ENCODE measurements at regions not wholly inside any gene's neighbourhood (a gene's known extent, or its start where the extent isn't known, plus 50 kb on each side); places are given as distances from the start of the nearest gene placed in this dataset.

GRCh38 chr11:87451395-87451794, 413.7 kb downstream of the TMEM135 start:
- DNase-seq (no peak), ATAC-seq (no peak)
- Histone ChIP-seq H3K36me3 (no peaks in the 10 kb centered on the region), H3K4me3 (no peak overlapping the region), H3K4me1 (no peaks in the 10 kb centered on the region), H3K27ac (no peak overlapping the region), H3K27me3 (no peaks in the 10 kb centered on the region), H3K9me3 (no peaks in the 10 kb centered on the region)
- TF ChIP-seq, protein P1, sequence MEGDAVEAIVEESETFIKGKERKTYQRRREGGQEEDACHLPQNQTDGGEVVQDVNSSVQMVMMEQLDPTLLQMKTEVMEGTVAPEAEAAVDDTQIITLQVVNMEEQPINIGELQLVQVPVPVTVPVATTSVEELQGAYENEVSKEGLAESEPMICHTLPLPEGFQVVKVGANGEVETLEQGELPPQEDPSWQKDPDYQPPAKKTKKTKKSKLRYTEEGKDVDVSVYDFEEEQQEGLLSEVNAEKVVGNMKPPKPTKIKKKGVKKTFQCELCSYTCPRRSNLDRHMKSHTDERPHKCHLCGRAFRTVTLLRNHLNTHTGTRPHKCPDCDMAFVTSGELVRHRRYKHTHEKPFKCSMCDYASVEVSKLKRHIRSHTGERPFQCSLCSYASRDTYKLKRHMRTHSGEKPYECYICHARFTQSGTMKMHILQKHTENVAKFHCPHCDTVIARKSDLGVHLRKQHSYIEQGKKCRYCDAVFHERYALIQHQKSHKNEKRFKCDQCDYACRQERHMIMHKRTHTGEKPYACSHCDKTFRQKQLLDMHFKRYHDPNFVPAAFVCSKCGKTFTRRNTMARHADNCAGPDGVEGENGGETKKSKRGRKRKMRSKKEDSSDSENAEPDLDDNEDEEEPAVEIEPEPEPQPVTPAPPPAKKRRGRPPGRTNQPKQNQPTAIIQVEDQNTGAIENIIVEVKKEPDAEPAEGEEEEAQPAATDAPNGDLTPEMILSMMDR (IDR thresholded peaks at IDR 0.05), result no peak
- intact Hi-C loops (cut with DNase I), result no loop called here

DNA sequence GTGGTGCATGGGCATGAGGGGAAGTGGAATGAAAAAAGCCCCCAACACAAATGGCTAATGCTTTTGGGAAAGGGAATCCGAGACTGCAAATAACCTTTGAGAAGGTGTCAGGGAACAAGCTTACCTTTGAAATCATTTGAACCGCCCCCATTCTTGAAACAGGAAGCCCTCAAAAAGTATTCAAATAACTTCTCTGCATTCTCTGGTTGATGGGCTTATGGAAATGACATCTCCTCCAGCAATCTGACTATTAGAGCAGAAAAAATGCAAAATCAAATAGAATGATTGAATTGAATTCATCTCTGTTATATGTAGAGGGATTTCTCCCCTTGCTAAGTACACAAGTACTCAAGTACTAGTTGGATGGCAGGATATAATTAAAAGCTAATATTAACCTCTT, 409.9 kb downstream of the TMEM135 start:
- no peak for ATAC-seq
- no peak for DNase-seq
- Histone ChIP-seq H3K27ac (no peak overlapping the region), H3K4me3 (no peak overlapping the region), H3K4me1 (no peaks in the 10 kb centered on the region), H3K9me3 (no peaks in the 10 kb centered on the region), H3K27me3 (no peaks in the 10 kb centered on the region), H3K36me3 (no peaks in the 10 kb centered on the region)
- TF ChIP-seq, protein P1 (IDR thresholded peaks at IDR 0.05), result no peak
- intact Hi-C loops (cut with DNase I), result no loop called here

DNA sequence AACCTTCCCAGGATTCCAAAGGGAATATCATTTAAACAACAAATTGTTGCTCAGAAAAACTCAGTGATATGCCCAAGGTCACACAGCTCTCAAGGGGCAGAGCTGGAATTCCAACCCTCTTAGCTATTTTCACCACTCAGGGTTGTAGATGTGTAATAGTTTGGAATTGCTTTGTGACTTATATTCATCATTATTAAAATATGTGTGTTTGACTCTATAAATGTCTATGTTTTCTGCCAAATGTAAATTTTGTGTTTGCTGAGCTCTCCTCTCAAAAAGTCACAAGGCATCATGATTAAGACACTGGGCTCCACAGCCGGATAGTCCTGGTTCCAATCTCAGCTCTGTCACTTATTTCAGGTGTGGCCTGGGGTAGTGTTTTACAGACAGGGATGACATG, 407.3 kb downstream of the TMEM135 start:
- no peak overlapping the region for H3K27ac ChIP-seq
- intact Hi-C loops (cut with DNase I), result no loop called here

DNA sequence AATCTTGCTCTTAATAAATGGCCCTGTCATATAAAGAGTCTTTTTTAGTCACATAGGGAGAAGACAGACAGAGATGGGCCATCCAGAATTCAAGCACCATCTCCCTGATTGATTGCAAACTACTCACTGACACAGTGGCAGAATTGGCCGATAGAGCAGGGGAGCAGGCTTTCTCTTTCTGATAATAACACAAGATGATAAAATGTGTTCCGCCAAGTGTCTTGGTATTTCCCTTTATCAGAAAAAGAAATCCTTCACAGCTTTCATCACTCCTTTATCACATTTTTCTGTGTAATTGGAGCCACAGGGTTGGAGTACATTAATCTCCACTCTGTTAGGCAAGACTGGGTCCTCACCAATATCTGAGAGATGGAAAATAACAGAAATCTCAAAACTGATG, 406.0 kb downstream of the TMEM135 start:
- Histone ChIP-seq H3K4me1 (no peaks in the 10 kb centered on the region), H3K9me3 (no peaks in the 10 kb centered on the region), H3K27me3 (no peaks in the 10 kb centered on the region), H3K4me3 (no peak overlapping the region), H3K27ac (no peak overlapping the region), H3K36me3 (no peaks in the 10 kb centered on the region)
- DNase-seq (no peak), ATAC-seq (peak; percentile 16)
- intact Hi-C loops (cut with DNase I), result no loop called here
- TF ChIP-seq, protein P1 (IDR thresholded peaks at IDR 0.05), result no peak

More for the DNA sequence above, 407.3 kb downstream of the TMEM135 start:
- ATAC-seq (no peak), DNase-seq (no peak)
- no peaks in the 10 kb centered on the region for H3K9me3 ChIP-seq
- H3K27me3 ChIP-seq, result no peaks in the 10 kb centered on the region
- no peaks in the 10 kb centered on the region for H3K36me3 ChIP-seq
- H3K4me3 ChIP-seq, result no peak overlapping the region
- H3K4me1 ChIP-seq, result no peaks in the 10 kb centered on the region
- TF ChIP-seq, protein P1 (IDR thresholded peaks at IDR 0.05), result no peak

- intact Hi-C loops (cut with DNase I), result no loop called here
- TF ChIP-seq, protein P1 (IDR thresholded peaks at IDR 0.05), result no peak
Measured at GRCh38 chr11:87440076-87440770, 402.5 kb downstream of the TMEM135 start.

DNA sequence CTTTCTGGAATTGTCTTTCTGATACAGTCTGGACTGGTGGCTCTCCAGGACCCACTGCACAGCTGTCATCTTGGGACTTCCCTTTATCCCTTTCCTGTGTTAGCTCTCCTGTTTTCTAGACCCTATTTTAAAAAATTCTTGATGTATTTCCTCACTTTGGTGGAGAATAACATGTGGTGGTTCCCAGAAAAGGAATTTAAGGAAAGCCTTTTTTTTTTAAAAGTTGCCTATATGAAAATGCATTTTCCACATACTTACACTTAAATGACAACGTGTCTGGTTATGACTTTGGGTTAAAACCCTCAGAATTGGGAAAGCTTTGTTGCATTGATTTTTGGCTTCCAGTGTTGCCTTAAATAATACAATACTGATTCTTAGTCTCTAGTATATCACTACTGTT, 400.7 kb downstream of the TMEM135 start:
- DNase-seq (no peak), ATAC-seq (no peak)
- H3K4me3 ChIP-seq, result no peak overlapping the region
- no peaks in the 10 kb centered on the region for H3K36me3 ChIP-seq
- H3K9me3 ChIP-seq, result no peaks in the 10 kb centered on the region
- intact Hi-C loops (cut with DNase I), result no loop called here
- H3K27ac ChIP-seq, result no peak overlapping the region
- H3K4me1 ChIP-seq, result no peaks in the 10 kb centered on the region
- no peaks in the 10 kb centered on the region for H3K27me3 ChIP-seq
- TF ChIP-seq, protein P1 (IDR thresholded peaks at IDR 0.05), result no peak

More at GRCh38 chr11:87440076-87440770, 402.5 kb downstream of the TMEM135 start:
- H3K27ac ChIP-seq, result no peak overlapping the region
- H3K4me3 ChIP-seq, result no peak overlapping the region
- H3K9me3 ChIP-seq, result no peaks in the 10 kb centered on the region
- H3K27me3 ChIP-seq, result no peaks in the 10 kb centered on the region
- ATAC-seq (no peak), DNase-seq (no peak)
- H3K36me3 ChIP-seq, result no peaks in the 10 kb centered on the region
- H3K4me1 ChIP-seq, result no peaks in the 10 kb centered on the region

Data from upper lobe of right lung (tissue), 1 donor.